Natural killer cell (primary cell): ENCODE measurements at regions not wholly inside any gene's neighbourhood (a gene's known extent, or its start where the extent isn't known, plus 50 kb on each side); places are given as distances from the start of the nearest gene placed in this dataset.

ENCODE experiments used
- ATAC-seq, 3 donors: fragments of 150-1000 bp in 2 of 3; fragments of 200-7000 bp in 1 of 3; cut with Tn5 transposase; 1 replicate in 1 of 3; 2 replicates in 2 of 3; pipeline ENCODE4 v1.10.0; 2021; ENCODE audit warnings: mild to moderate bottlenecking in 2 of 3, moderate library complexity in 2 of 3
- DNase-seq, 2 donors: peaks; one replicate each; pipeline versions ENCODE4 v3.0.0 to v3.0.0-alpha.2; 2013 to 2021; ENCODE audit warnings: mixed read lengths in 1 of 2
- H3K27ac ChIP-seq: one replicate; pipeline ENCODE4 v1.5.1; 2013; ENCODE audit warnings: mild to moderate bottlenecking, low read length
- H3K27me3 ChIP-seq: one replicate; pipeline ENCODE4 v1.6.1; 2013; ENCODE audit warnings: low read length; ENCODE audit not compliant: control insufficient read depth, insufficient read depth
- H3K36me3 ChIP-seq: one replicate; pipeline ENCODE4 v1.6.1; 2013; ENCODE audit warnings: low read length; ENCODE audit not compliant: control insufficient read depth, insufficient read depth
- H3K4me1 ChIP-seq: one replicate; pipeline ENCODE4 v1.6.1; 2013; ENCODE audit warnings: low read length; ENCODE audit not compliant: control insufficient read depth, insufficient read depth
- H3K4me3 ChIP-seq: one replicate; pipeline ENCODE4 v1.5.1; 2013; ENCODE audit warnings: low read length
- H3K9me3 ChIP-seq: one replicate; pipeline ENCODE4 v1.6.1; 2013; ENCODE audit warnings: low read length; ENCODE audit not compliant: control insufficient read depth, insufficient read depth
- H3K27ac Mint-ChIP-seq, 2 donors: one replicate each; pipeline ENCODE4 v1.8.0; 2022; ENCODE audit warnings: mild to moderate bottlenecking in 2 of 2, mixed read lengths in 2 of 2, moderate library complexity in 1 of 2
- H3K27me3 Mint-ChIP-seq, 2 donors: one replicate each; pipeline ENCODE4 v1.8.0; 2022; ENCODE audit warnings: low read depth in 2 of 2, mixed read lengths in 2 of 2
- H3K36me3 Mint-ChIP-seq: one replicate; pipeline ENCODE4 v1.8.0; 2022; ENCODE audit warnings: mixed read lengths
- H3K4me1 Mint-ChIP-seq, 2 donors: one replicate each; pipeline ENCODE4 v1.8.0; 2022; ENCODE audit warnings: mixed read lengths in 2 of 2
- H3K4me3 Mint-ChIP-seq: one replicate; pipeline ENCODE4 v1.8.0; 2022; ENCODE audit warnings: mild to moderate bottlenecking, moderate library complexity, mixed read lengths
- H3K9me3 Mint-ChIP-seq, 2 donors: one replicate each; pipeline ENCODE4 v1.8.0; 2022; ENCODE audit warnings: mixed read lengths in 2 of 2
- WGBS: methylation state at CpG from one replicate; pipeline ENCODE4 v1.1.7; 2013; ENCODE audit warnings: missing lambda C conversion rate; ENCODE audit not compliant: insufficient coverage; 5-methylcytosine and 5-hydroxymethylcytosine counted together
- intact Hi-C: fragments of 100-400 bp; cut with micrococcal nuclease; formaldehyde crosslinking; loops from one replicate; pipeline ENCODE4 v1.14.2; 2022
- TF ChIP-seq, protein P1 (sequence below): fragments of 200-600 bp; IDR thresholded peaks from one replicate; pipeline ENCODE4 v1.8.0; 2022; ENCODE audit warnings: antibody characterized with exemption

DNA sequence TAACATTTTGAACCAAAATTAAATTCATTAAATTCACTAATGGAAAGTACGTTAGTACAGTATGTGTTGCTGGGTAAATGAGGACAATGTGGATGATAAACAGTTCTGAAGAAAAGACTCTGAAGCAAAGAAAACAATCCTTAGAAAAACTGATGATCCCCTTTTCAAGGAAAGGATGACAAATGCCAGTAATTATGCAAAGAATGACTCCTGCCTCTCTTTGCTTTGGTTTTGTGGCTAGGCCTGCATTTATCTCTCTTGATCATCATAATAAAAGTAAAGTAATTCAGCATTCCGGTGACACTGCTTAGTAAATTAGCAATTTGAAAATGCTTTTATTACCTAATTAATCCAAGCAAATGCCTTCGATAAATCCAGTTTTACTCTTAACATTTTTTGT lies 652.2 kb upstream of the DIPK2B start:
- ATAC-seq, result no peak
- Mint-ChIP-seq H3K27me3 (peaks cover 9 to 41% of the 10 kb centered on the region in 2 donors), H3K4me3 (peak overlapping the region; percentile 47), H3K27ac (no peak overlapping the region), H3K36me3 (no peaks in the 10 kb centered on the region), H3K4me1 (peaks cover 16% of the 10 kb centered on the region in 2 donors), H3K9me3 (no peaks in the 10 kb centered on the region)
- no CpG with 5 or more reads among the region's 3 CpGs for WGBS
- TF ChIP-seq, protein P1, sequence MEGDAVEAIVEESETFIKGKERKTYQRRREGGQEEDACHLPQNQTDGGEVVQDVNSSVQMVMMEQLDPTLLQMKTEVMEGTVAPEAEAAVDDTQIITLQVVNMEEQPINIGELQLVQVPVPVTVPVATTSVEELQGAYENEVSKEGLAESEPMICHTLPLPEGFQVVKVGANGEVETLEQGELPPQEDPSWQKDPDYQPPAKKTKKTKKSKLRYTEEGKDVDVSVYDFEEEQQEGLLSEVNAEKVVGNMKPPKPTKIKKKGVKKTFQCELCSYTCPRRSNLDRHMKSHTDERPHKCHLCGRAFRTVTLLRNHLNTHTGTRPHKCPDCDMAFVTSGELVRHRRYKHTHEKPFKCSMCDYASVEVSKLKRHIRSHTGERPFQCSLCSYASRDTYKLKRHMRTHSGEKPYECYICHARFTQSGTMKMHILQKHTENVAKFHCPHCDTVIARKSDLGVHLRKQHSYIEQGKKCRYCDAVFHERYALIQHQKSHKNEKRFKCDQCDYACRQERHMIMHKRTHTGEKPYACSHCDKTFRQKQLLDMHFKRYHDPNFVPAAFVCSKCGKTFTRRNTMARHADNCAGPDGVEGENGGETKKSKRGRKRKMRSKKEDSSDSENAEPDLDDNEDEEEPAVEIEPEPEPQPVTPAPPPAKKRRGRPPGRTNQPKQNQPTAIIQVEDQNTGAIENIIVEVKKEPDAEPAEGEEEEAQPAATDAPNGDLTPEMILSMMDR, result no peak
- H3K9me3 ChIP-seq, result no peaks in the 10 kb centered on the region
- peaks cover 14% of the 10 kb centered on the region for H3K4me1 ChIP-seq
- DNase-seq, result no peak
- no peak overlapping the region for H3K4me3 ChIP-seq
- intact Hi-C loops, result no loop called here
- no peaks in the 10 kb centered on the region for H3K36me3 ChIP-seq
- peaks cover 2% of the 10 kb centered on the region for H3K27me3 ChIP-seq
- no peak overlapping the region for H3K27ac ChIP-seq

DNA sequence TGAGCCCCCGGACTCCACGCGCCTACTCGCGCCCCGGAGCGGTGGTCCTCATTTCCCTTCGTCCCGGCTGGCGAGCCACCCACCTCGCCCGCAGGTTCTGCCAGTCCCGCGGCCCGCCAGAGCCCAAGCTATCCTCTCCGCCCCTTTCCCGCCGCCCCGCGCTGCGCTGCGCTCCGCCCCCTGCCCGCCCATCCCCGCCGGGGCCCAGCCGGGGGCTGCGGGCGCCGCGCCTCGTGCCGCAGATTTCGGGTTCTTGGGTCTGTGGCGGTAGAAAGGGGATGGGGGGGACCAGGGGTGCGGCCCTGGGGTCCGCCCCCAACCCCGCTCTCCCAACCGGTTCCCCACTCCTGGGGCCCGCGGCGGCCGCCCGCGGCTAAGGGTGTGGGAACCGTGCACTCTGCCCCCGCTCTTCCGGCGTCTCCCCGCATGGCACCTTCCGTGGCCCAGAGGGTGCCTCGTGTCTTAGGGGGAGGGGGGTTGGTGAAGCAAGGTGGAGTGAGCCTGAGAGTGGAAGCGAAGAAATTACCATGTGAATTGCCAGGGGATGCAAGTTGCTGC lies 650.8 kb upstream of the DIPK2B start:
- ATAC-seq, result peak; percentile 32 to 65 (median 53)
- Mint-ChIP-seq H3K36me3 (no peaks in the 10 kb centered on the region), H3K4me3 (peak overlapping the region; percentile 77), H3K9me3 (no peaks in the 10 kb centered on the region), H3K4me1 (peaks cover 16% of the 10 kb centered on the region in 2 donors), H3K27me3 (peaks cover 9 to 41% of the 10 kb centered on the region in 2 donors), H3K27ac (no peak overlapping the region)
- Histone ChIP-seq H3K9me3 (no peaks in the 10 kb centered on the region), H3K27me3 (peaks cover 2% of the 10 kb centered on the region), H3K27ac (no peak overlapping the region), H3K4me3 (peak overlapping the region; percentile 36), H3K36me3 (no peaks in the 10 kb centered on the region), H3K4me1 (peaks cover 14% of the 10 kb centered on the region)
- TF ChIP-seq, protein P1, result no peak
- DNase-seq, result peak in 1 of 2 donors; percentile 68
- intact Hi-C loops, result no loop called here
- WGBS, result under 1% methylated on average over 46 of the region's 53 CpGs

DNA sequence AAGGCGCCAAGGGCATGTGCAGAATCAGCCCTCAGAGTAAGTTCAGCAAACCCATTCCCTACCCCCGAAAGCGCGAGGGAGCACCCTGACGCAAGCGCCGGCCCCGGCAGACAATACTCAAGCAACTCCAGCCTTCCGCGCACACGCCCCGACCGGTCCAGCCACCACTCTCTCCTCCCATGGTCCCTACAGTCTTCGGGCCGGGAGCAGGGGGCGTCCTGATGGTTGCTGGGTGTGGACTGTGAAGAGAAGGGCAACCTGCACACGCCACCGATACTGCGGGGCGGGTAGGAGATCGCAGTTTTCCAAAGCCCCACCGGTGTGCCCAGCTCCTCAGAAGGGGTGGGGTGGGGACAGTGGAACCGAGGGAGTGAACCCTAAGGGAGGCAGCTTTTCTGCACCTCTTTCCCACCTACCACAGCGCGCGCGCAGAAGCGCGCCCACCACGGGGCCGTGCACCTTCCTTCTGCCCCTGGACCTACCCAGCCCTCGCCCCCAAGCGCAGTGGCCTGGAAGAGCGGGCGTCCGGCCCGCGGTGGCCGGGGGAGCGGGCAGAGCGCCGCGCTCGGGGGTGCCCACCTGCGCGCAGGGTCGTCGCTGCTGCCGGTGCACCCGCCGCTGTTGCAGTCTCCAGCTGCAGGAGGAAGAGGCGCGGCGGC lies 650.2 kb upstream of the DIPK2B start:
- intact Hi-C loops, result no loop called here
- peaks cover 2% of the 10 kb centered on the region for H3K27me3 ChIP-seq
- no peaks in the 10 kb centered on the region for H3K9me3 ChIP-seq
- Mint-ChIP-seq H3K4me1 (peaks cover 16% of the 10 kb centered on the region in 2 donors), H3K27me3 (peaks cover 9 to 41% of the 10 kb centered on the region in 2 donors), H3K9me3 (no peaks in the 10 kb centered on the region), H3K36me3 (no peaks in the 10 kb centered on the region), H3K27ac (no peak overlapping the region), H3K4me3 (peak overlapping the region; percentile 89)
- H3K4me1 ChIP-seq, result peaks cover 14% of the 10 kb centered on the region
- H3K36me3 ChIP-seq, result no peaks in the 10 kb centered on the region
- peak in 1 of 2 donors; percentile 47 for DNase-seq
- peak overlapping the region; percentile 36 for H3K4me3 ChIP-seq
- ATAC-seq, result peak in 2 of 3 donors; percentile 54
- TF ChIP-seq, protein P1, result no peak
- no peak overlapping the region for H3K27ac ChIP-seq
- WGBS, result under 1% methylated on average over 39 of the region's 54 CpGs
